Osteoblast (primary cell): ENCODE measurements at regions not wholly inside any gene's neighbourhood (a gene's known extent, or its start where the extent isn't known, plus 50 kb on each side); places are given as distances from the start of the nearest gene placed in this dataset.

Source experiments
- DNase-seq: peaks from one replicate; pipeline ENCODE4 v3.0.0; 2011; ENCODE audit warnings: low spot score, mixed read lengths; ENCODE audit not compliant: insufficient read length; ENCODE audit errors: missing footprints
- H2AFZ ChIP-seq: 2 replicates; pipeline ENCODE4 v1.6.0; 2011; ENCODE audit warnings: mild to moderate bottlenecking, low read length
- H3K27ac ChIP-seq: 2 replicates; pipeline ENCODE4 v1.5.1; 2011; ENCODE audit warnings: mild to moderate bottlenecking, low read depth, low read length, moderate library complexity
- H3K27me3 ChIP-seq: 2 replicates; pipeline ENCODE4 v1.6.0; 2012; ENCODE audit warnings: mild to moderate bottlenecking, control low read depth, inconsistent platforms, low read length, moderate library complexity; ENCODE audit not compliant: insufficient read depth
- H3K36me3 ChIP-seq: 2 replicates; pipeline ENCODE4 v1.5.1; 2011; ENCODE audit warnings: mild to moderate bottlenecking, low read length, control low read depth, moderate library complexity; ENCODE audit not compliant: insufficient read depth
- H3K4me1 ChIP-seq: 2 replicates; pipeline ENCODE4 v1.5.1; 2011; ENCODE audit warnings: mild to moderate bottlenecking, low read length, control low read depth, moderate library complexity; ENCODE audit not compliant: insufficient read depth
- H3K4me2 ChIP-seq: 2 replicates; pipeline ENCODE4 v1.6.0; 2011; ENCODE audit warnings: mild to moderate bottlenecking, low read length; ENCODE audit not compliant: insufficient read depth
- H3K4me3 ChIP-seq: fragments of 200-600 bp; sonication (generic); 3 replicates; pipeline ENCODE4 v1.5.1; 2012; ENCODE audit warnings: mild to moderate bottlenecking, low read length, inconsistent platforms; ENCODE audit not compliant: insufficient read depth
- H3K79me2 ChIP-seq: 2 replicates; pipeline ENCODE4 v1.6.0; 2012; ENCODE audit warnings: mild to moderate bottlenecking, low read length, control low read depth, inconsistent platforms; ENCODE audit not compliant: insufficient read depth
- H3K9me3 ChIP-seq: 2 replicates; pipeline ENCODE4 v1.5.1; 2011; ENCODE audit warnings: low read depth, low read length, control low read depth
- H4K20me1 ChIP-seq: 2 replicates; pipeline ENCODE4 v1.6.0; 2012; ENCODE audit warnings: mild to moderate bottlenecking, low read length, control low read depth; ENCODE audit not compliant: insufficient read depth
- CTCF ChIP-seq: IDR thresholded peaks from 2 replicates; pipeline ENCODE4 v1.5.1; 2011; ENCODE audit warnings: mild to moderate bottlenecking, low read depth, low read length, moderate library complexity; ENCODE audit errors: extremely low read depth

DNA sequence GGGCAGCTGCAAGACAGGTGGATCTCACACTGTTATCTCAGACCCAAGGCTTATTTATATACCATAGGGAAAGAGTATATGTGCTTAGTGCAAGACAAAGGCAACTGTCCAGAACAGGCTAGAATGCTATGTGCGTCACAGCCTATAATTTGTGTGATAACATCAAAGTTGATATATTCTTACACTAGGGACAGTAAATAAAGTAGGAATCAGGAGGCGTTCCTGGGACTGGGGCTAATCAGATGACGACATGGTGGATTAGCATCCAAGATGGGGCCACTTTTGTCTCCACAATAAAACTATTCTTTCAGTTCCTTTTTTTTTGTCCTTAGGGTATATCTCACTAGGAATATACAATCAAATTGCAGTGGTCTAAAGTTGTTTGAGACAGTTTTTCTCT is 54.9 kb upstream of the IER3 start:
- Histone ChIP-seq H3K79me2 (no peaks in the 10 kb centered on the region), H3K4me2 (no peak overlapping the region), H2AFZ (no peak overlapping the region), H3K27me3 (no peaks in the 10 kb centered on the region), H3K36me3 (no peaks in the 10 kb centered on the region), H3K4me3 (no peak overlapping the region), H4K20me1 (no peaks in the 10 kb centered on the region), H3K27ac (no peak overlapping the region), H3K9me3 (no peaks in the 10 kb centered on the region), H3K4me1 (peaks cover 8% of the 10 kb centered on the region)
- TF ChIP-seq CTCF: no peak
- no peak for DNase-seq

DNA sequence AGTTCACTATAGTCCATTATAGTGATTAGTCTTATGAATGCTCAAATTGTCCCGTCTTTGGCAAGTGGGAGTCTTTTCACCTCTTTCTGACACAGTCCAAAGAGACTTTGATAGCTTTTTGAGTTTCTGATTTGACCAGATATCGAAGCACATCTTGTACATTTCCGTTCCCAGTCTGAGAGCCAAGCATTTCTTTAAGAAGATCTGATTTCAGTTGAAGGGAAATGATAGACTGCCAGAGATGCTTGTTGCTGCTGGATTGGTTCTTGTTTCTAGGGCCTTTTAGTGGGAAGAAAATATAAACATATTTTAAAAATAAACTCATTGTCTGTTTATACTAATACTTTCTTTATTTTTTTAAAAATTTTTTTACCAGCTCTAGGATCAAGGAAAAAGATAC is 54.1 kb upstream of the IER3 start:
- Histone ChIP-seq H3K4me2 (no peak overlapping the region), H2AFZ (no peak overlapping the region), H3K9me3 (no peaks in the 10 kb centered on the region), H3K79me2 (no peaks in the 10 kb centered on the region), H3K4me1 (peaks cover 13% of the 10 kb centered on the region), H3K4me3 (no peak overlapping the region), H3K36me3 (no peaks in the 10 kb centered on the region), H3K27ac (no peak overlapping the region), H3K27me3 (no peaks in the 10 kb centered on the region), H4K20me1 (no peaks in the 10 kb centered on the region)
- no peak for TF ChIP-seq CTCF
- no peak for DNase-seq

DNA sequence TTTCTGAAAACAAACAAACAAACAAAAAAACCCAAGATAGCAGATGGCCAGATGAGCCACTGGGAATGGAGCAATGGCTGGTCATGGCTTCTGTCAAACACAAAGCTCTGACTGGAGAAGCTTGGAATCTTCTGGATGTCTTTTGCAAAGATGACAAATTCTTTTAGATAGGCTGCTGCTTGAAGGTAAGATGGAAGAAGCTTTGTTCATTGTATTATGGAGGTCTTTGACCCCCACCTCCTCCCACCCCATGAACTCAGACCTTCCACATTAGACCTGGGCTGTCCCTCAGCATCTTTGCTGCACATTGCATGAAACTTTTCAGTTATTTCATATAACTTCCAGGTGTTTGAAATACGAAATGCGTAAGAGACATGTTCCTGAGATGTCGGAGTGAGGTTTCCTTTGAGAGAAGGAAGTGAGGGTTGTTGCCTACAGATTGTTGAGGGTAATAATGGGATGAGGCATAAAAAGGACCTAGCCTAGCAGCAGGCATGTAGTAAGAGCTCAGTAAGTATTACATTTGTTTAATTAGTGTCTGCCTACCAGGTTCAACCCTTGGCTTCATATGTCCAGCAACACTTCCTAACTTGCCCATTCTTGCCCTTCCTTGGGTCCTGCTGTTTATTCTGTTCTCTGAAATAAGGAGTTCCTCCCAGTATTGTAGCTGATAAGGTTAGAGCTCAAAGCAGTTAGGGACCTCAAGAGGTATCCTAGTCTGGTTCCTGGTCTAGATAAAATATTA is 51.4 kb upstream of the IER3 start:
- no peaks in the 10 kb centered on the region for H4K20me1 ChIP-seq
- no peak overlapping the region for H3K4me3 ChIP-seq
- no peaks in the 10 kb centered on the region for H3K36me3 ChIP-seq
- TF ChIP-seq CTCF: no peak
- no peaks in the 10 kb centered on the region for H3K9me3 ChIP-seq
- no peak overlapping the region for H2AFZ ChIP-seq
- peaks cover 9% of the 10 kb centered on the region for H3K4me1 ChIP-seq
- DNase-seq: no peak
- H3K79me2 ChIP-seq: no peaks in the 10 kb centered on the region
- no peaks in the 10 kb centered on the region for H3K27me3 ChIP-seq
- no peak overlapping the region for H3K27ac ChIP-seq
- no peak overlapping the region for H3K4me2 ChIP-seq
